RWPE2 (cell line): ENCODE measurements at regions not wholly inside any gene's neighbourhood (a gene's known extent, or its start where the extent isn't known, plus 50 kb on each side); places are given as distances from the start of the nearest gene placed in this dataset.

Experiments used
- ATAC-seq: fragments of 200-7000 bp; cut with Tn5 transposase; 3 replicates; pipeline ENCODE4 v1.9.1; 2021; ENCODE audit warnings: low read depth
- DNase-seq: peaks from one replicate; pipeline ENCODE4 v3.0.0-alpha.2; 2020; ENCODE audit warnings: low spot score
- H3K27ac ChIP-seq: fragments of 450-650 bp; 2 replicates; pipeline ENCODE4 v1.5.1; 2017; ENCODE audit warnings: mild to moderate bottlenecking; ENCODE audit not compliant: poor library complexity, severe bottlenecking
- H3K27me3 ChIP-seq: fragments of 250-450 bp; sonication (Bioruptor Pico); 2 replicates; pipeline ENCODE4 v1.5.1; 2021; ENCODE audit warnings: mild to moderate bottlenecking, moderate library complexity; ENCODE audit not compliant: insufficient read depth, poor library complexity, severe bottlenecking
- H3K36me3 ChIP-seq: fragments of 250-450 bp; sonication (Bioruptor Pico); 2 replicates; pipeline ENCODE4 v1.5.1; 2020; ENCODE audit warnings: low read depth, mild to moderate bottlenecking, moderate library complexity
- H3K4me1 ChIP-seq: fragments of 250-450 bp; sonication (Bioruptor Pico); 2 replicates; pipeline ENCODE4 v1.5.1; 2021; ENCODE audit warnings: mild to moderate bottlenecking, moderate library complexity; ENCODE audit not compliant: insufficient read depth, poor library complexity, severe bottlenecking
- H3K4me3 ChIP-seq: fragments of 250-450 bp; sonication (Bioruptor Pico); 2 replicates; pipeline ENCODE4 v1.5.1; 2021; ENCODE audit warnings: mild to moderate bottlenecking, moderate library complexity; ENCODE audit not compliant: severe bottlenecking
- H3K9me3 ChIP-seq: fragments of 250-450 bp; sonication (Bioruptor Pico); 2 replicates; pipeline ENCODE4 v1.5.1; 2021; ENCODE audit warnings: mild to moderate bottlenecking, moderate library complexity; ENCODE audit not compliant: severe bottlenecking
- TF ChIP-seq, protein P1 (sequence below): fragments of 450-650 bp; IDR thresholded peaks from one replicate; pipeline ENCODE4 v1.5.1; 2017; ENCODE audit warnings: mild to moderate bottlenecking, moderate library complexity; ENCODE audit not compliant: poor library complexity, severe bottlenecking

DNA sequence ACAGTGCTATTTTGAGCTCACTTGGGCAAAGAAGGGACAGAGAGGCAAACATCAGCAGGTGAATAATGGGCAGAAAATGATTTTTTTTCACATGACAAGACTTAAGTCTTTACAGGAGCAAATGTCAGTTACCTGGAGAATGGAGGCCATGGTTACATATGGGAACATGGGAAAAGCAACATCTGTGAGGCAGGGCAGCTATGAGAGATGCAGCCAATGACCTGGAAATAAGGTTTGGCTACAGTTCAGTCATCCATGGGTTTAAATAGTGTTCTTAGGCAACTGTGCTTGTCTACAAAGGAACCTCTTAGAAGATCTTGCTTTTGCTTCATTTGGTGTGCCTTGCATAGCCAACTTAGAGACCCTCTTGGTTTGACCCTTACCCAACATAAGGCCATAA lies 490.2 kb upstream of the LCORL start:
- Histone ChIP-seq H3K36me3 (no peaks in the 10 kb centered on the region), H3K9me3 (no peaks in the 10 kb centered on the region), H3K27ac (no peak overlapping the region), H3K4me1 (no peaks in the 10 kb centered on the region), H3K27me3 (no peaks in the 10 kb centered on the region), H3K4me3 (no peak overlapping the region)
- TF ChIP-seq, protein P1, sequence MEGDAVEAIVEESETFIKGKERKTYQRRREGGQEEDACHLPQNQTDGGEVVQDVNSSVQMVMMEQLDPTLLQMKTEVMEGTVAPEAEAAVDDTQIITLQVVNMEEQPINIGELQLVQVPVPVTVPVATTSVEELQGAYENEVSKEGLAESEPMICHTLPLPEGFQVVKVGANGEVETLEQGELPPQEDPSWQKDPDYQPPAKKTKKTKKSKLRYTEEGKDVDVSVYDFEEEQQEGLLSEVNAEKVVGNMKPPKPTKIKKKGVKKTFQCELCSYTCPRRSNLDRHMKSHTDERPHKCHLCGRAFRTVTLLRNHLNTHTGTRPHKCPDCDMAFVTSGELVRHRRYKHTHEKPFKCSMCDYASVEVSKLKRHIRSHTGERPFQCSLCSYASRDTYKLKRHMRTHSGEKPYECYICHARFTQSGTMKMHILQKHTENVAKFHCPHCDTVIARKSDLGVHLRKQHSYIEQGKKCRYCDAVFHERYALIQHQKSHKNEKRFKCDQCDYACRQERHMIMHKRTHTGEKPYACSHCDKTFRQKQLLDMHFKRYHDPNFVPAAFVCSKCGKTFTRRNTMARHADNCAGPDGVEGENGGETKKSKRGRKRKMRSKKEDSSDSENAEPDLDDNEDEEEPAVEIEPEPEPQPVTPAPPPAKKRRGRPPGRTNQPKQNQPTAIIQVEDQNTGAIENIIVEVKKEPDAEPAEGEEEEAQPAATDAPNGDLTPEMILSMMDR = no peak
- no peak for DNase-seq
- no peak for ATAC-seq

DNA sequence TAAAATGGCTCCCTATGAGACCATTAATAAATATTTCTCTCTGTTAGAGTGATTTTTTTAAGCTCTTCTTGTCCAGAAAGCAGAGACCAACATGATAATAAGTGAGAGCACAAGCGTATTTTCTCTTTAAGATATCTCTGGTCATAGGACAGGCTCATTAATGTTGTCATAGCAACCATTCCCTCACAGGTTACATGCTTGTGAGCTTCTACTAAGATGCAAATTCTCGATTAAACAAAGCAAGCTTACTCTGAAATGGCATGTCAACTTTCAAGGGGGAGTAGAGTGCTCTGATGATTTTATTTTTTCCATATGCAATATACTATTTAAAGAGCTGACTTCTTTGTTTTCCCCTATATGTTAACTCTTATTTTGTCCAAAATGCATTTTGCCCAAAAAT lies 487.2 kb upstream of the LCORL start:
- Histone ChIP-seq H3K27me3 (no peaks in the 10 kb centered on the region), H3K4me1 (no peaks in the 10 kb centered on the region), H3K9me3 (no peaks in the 10 kb centered on the region), H3K36me3 (no peaks in the 10 kb centered on the region), H3K4me3 (no peak overlapping the region), H3K27ac (no peak overlapping the region)
- DNase-seq (no peak), ATAC-seq (no peak)
- TF ChIP-seq, protein P1 = no peak

DNA sequence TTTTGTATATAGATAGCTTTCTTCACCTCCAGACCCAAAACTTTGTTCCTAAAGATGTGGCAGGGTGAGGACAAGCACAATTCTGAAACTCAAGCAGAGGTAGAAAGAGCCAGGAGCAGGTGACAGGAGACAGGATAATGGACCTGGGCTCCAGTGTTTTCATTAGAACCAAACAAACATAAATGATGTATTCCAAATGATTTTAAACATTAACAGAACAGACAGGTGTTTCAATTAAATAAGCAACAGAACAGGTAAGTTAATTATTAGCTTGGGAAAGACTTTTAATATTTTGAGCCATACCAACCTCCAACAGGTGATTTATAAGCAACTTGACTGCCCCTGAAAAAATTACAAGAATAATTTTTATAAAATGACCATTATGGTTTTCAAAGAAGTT lies 459.4 kb upstream of the LCORL start:
- no peaks in the 10 kb centered on the region for H3K9me3 ChIP-seq
- no peaks in the 10 kb centered on the region for H3K36me3 ChIP-seq
- no peak overlapping the region for H3K27ac ChIP-seq
- H3K4me3 ChIP-seq = no peak overlapping the region
- ATAC-seq = no peak
- TF ChIP-seq, protein P1 = no peak
- no peaks in the 10 kb centered on the region for H3K4me1 ChIP-seq
- no peak for DNase-seq
- no peaks in the 10 kb centered on the region for H3K27me3 ChIP-seq

DNA sequence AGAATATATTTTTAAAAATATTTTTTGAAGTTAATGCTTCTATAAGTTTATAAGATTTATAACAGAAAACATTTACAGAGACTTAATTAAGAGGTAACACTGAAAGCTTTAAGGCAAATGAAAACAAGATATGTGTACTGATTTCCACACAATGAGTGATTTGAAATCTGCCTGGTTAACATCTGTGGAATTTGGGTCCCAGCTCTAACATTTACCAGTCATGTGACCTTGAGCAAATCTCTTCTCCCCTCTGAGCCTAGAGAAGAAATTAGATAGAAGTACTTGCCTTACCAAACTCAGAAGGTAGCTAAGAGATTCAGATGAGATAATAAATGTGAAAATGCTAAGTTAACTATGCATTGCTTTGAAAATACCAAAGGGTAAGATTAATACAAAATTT lies 458.8 kb upstream of the LCORL start:
- no peak for DNase-seq
- Histone ChIP-seq H3K27ac (no peak overlapping the region), H3K4me3 (no peak overlapping the region), H3K27me3 (no peaks in the 10 kb centered on the region), H3K36me3 (no peaks in the 10 kb centered on the region), H3K9me3 (no peaks in the 10 kb centered on the region), H3K4me1 (no peaks in the 10 kb centered on the region)
- ATAC-seq = no peak
- TF ChIP-seq, protein P1 = no peak

DNA sequence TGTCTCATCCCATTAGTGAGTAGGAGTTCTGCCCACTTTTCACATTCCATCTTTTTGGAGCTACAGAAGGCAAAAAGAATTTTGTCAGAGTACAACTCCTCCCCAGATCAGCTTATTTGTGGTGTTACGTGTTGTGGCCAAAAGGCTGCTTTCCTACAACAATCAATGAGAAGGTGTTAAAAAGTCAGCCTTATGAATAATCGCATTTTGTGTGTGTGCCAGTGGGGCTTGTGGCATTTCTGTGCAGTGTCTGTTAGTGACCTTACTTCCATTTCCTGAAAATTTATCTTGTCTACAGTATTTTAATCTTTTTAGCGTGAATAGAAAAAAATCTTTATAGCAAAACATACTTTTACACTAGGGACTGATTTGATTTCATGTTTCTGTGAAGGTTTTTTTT lies 458.3 kb upstream of the LCORL start:
- Histone ChIP-seq H3K9me3 (no peaks in the 10 kb centered on the region), H3K27ac (no peak overlapping the region), H3K36me3 (no peaks in the 10 kb centered on the region), H3K4me1 (no peaks in the 10 kb centered on the region), H3K4me3 (no peak overlapping the region), H3K27me3 (no peaks in the 10 kb centered on the region)
- DNase-seq (no peak), ATAC-seq (no peak)
- TF ChIP-seq, protein P1 = no peak
